Dermis blood vessel endothelial cell (primary cell): ENCODE measurements at regions not wholly inside any gene's neighbourhood (a gene's known extent, or its start where the extent isn't known, plus 50 kb on each side); places are given as distances from the start of the nearest gene placed in this dataset.

ENCODE experiments used
- DNase-seq: peaks from one replicate; pipeline ENCODE4 v3.0.0; 2010

GRCh38 chr10:113219446-113219845 lies 269.4 kb downstream of the TCF7L2 start:
- DNase-seq: no peak

- peak; percentile 40 for DNase-seq
These were observed 271.7 kb downstream of the TCF7L2 start for GRCh38 chr10:113221756-113222168.

- DNase-seq: no peak
These were observed 272.2 kb downstream of the TCF7L2 start for GRCh38 chr10:113222207-113222606.

GRCh38 chr10:113225364-113225763 lies 275.3 kb downstream of the TCF7L2 start:
- DNase-seq: no peak

- peak; percentile 7 for DNase-seq
These were observed 275.9 kb downstream of the TCF7L2 start for GRCh38 chr10:113225903-113226302.

- DNase-seq: no peak
These were observed 276.4 kb downstream of the TCF7L2 start for GRCh38 chr10:113226399-113226798.

GRCh38 chr10:113226831-113227445 lies 276.9 kb downstream of the TCF7L2 start:
- no peak for DNase-seq

- no peak for DNase-seq
These were observed 278.5 kb downstream of the TCF7L2 start for GRCh38 chr10:113228530-113228929.

GRCh38 chr10:113230011-113230610 lies 280.1 kb downstream of the TCF7L2 start:
- DNase-seq: no peak

- no peak for DNase-seq
These were observed 283.0 kb downstream of the TCF7L2 start for GRCh38 chr10:113232928-113233511.

- DNase-seq: no peak
These were observed 284.4 kb downstream of the TCF7L2 start for GRCh38 chr10:113234481-113234880.

GRCh38 chr10:113235508-113235907 lies 285.5 kb downstream of the TCF7L2 start:
- no peak for DNase-seq

GRCh38 chr10:113236998-113237397 lies 287.0 kb downstream of the TCF7L2 start:
- no peak for DNase-seq

- DNase-seq: no peak
These were observed 289.7 kb downstream of the TCF7L2 start for GRCh38 chr10:113239566-113240350.

- no peak for DNase-seq
These were observed 290.7 kb downstream of the TCF7L2 start for GRCh38 chr10:113240736-113241135.

- no peak for DNase-seq
These were observed 291.7 kb downstream of the TCF7L2 start for GRCh38 chr10:113241599-113242360.

- no peak for DNase-seq
These were observed 293.3 kb downstream of the TCF7L2 start for GRCh38 chr10:113243311-113243710.

- DNase-seq: no peak
These were observed 294.7 kb downstream of the TCF7L2 start for GRCh38 chr10:113244750-113245149.

- DNase-seq: no peak
These were observed 295.2 kb downstream of the TCF7L2 start for GRCh38 chr10:113245286-113245685.

GRCh38 chr10:113247050-113247449 lies 297.0 kb downstream of the TCF7L2 start:
- no peak for DNase-seq

- DNase-seq: no peak
These were observed 299.9 kb upstream of the HABP2 start for GRCh38 chr10:113252650-113253618.
